ENCODE measurements at regions not wholly inside any gene's neighbourhood (a gene's known extent, or its start where the extent isn't known, plus 50 kb on each side); places are given as distances from the start of the nearest gene placed in this dataset.
"Not testable (repeated sequence)": the region's sequence is repeated elsewhere in the genome, so short reads cannot be mapped to it uniquely, and the experiment has no call there.

DNA sequence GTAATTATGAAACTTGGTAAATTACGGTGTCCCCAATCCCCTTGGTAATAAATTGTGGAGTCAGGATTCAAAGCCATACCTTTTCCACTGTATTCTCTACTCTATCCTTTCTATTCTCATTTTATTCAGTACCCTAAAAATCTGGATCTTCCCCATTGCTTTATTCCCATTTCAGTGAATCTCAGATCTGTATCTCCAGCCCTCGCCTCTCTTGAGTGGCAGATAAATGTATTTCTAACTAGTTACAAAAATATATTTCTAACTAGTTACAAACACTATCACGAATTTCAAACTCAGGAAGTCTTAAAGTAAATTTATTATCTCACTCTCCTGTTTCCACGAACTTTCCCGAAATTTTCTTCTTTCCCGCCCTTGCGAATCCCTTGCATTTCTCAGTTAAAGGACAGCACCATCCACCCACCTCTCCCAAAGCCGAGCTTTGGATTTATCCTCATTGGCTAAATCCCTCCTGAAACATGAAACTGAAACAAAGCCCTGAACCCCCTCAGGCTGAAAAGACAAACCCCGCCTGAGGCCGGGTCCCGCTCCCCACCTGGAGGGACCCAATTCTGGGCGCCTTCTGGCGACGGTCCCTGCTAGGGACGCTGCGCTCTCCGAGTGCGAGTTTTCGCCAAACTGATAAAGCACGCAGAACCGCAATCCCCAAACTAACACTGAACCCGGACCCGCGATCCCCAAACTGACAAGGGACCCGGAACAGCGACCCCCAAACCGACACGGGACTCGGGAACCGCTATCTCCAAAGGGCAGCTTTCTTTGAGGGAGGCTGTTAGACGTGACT, 164.3 kb upstream of the PABPC3 start:
- Histone ChIP-seq H3K9me3 (no peaks in the 10 kb centered on the region), H3K27me3 (ENCODE audit: low read depth) (0 out of 2 replicates have a peak, but pooled peaks cover 2% of the 10 kb centered on the region), H3K4me3 (no peak overlapping the region), H3K36me3 (replicated peaks) (no peaks in the 10 kb centered on the region), H3K4me1 (peaks cover 3% of the 10 kb centered on the region)
- in situ Hi-C loops (cut with MboI; ENCODE audit: low sequenced_read_pairs): no loop called here
- DNase-seq (ENCODE audit: low spot score in 2 of 2): no peak

DNA sequence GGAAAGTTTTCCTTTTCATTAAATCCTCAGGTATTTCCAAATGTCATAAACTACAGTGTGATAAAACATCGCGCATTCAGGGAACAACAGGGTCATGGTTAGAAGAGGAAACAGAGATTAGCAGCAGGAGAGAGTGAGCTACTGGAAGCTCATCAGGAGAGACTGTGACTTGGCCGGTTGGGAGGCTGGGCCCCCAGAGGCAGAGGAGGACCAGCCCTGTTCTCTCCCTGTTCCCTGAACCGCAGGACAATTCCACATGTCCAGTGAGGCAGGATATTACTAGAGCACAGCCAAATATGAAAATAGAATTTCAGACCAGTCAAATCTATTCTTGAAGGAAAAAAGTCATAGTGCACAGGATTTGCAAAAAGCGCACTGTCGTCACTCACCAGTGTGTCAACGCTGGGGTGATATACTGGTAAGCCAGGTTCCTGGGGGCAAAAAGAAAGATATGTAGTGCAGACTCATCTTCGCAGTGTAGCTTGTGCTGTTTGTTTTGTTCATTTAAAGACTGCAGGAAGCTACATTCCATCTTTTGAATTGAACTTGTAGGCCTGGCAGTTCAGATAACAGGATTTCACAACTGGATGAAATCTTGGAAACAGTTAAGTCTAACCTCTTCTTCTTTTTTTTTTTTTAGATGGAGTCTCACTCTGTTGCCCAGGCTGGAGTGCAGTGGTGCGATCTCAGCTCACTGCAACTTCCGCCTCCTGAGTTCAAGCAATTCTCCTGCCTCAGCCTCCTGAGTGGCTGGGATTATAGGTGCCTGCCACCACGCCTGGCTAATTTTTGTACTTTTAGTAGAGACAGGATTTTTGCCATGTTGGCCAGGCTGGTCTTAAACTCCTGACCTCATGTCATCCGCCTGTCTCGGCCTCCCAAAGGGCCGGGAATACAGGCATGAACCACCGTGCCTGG, 162.6 kb upstream of the PABPC3 start:
- DNase-seq (ENCODE audit: low spot score in 2 of 2); H3K9me3 ChIP-seq; H3K4me3 ChIP-seq; H3K36me3 ChIP-seq (replicated peaks); in situ Hi-C loops (cut with MboI; ENCODE audit: low sequenced_read_pairs); H3K4me1 ChIP-seq; H3K27me3 ChIP-seq (ENCODE audit: low read depth): not testable (repeated sequence)

DNA sequence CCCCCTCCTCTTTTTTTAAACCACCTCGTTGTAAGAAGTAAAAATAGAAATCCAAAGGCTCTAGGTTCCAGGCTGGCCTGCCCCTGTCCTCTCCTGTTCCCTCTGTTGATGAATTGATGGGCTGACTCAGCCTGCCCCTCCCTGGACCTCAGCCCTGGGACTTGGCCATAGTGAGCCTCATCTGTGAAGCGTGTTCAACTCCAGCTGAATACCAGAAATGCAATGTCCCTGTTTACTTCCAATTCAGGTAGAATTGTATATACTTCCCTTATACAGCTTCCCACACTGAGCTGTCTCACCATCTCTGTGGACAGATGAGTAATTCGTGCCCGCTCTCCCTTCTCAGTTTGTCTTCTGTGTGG, 161.9 kb upstream of the PABPC3 start:
- H3K4me1 ChIP-seq; H3K27me3 ChIP-seq (ENCODE audit: low read depth); H3K9me3 ChIP-seq; H3K36me3 ChIP-seq (replicated peaks); in situ Hi-C loops (cut with MboI; ENCODE audit: low sequenced_read_pairs); H3K4me3 ChIP-seq; DNase-seq (ENCODE audit: low spot score in 2 of 2): not testable (repeated sequence)

DNA sequence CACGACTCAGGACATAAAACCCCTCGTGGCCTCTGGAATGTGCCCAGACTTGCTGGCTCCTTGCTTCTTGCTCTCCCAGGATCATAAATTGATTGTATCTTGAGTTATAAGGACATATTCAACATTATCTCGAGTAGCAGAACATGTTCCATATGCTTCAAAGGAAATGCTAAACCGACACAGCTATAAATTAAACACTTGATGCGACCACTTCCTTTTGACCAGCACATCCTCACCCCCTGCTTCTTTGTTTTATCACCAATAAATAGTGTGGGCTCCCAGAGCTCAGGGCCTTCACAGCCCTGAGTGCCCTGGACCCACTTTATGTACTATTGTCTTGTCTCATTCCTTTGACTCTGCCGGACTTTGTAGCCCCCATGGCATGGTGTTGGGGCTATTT, 157.0 kb upstream of the PABPC3 start:
- no peaks in the 10 kb centered on the region for H3K36me3 ChIP-seq (replicated peaks)
- no peak for DNase-seq (ENCODE audit: low spot score in 2 of 2)
- no peak overlapping the region for H3K4me3 ChIP-seq
- no peaks in the 10 kb centered on the region for H3K4me1 ChIP-seq
- in situ Hi-C loops (cut with MboI; ENCODE audit: low sequenced_read_pairs): no loop called here
- no peaks in the 10 kb centered on the region for H3K9me3 ChIP-seq
- no peaks in the 10 kb centered on the region for H3K27me3 ChIP-seq (ENCODE audit: low read depth)

- H3K27me3 ChIP-seq (ENCODE audit: low read depth); H3K9me3 ChIP-seq; H3K4me1 ChIP-seq; in situ Hi-C loops (cut with MboI; ENCODE audit: low sequenced_read_pairs); DNase-seq (ENCODE audit: low spot score in 2 of 2); H3K4me3 ChIP-seq; H3K36me3 ChIP-seq (replicated peaks): not testable (repeated sequence)
Observed at GRCh38 chr13:24941023-24941713, 154.8 kb upstream of the PABPC3 start.

DNA sequence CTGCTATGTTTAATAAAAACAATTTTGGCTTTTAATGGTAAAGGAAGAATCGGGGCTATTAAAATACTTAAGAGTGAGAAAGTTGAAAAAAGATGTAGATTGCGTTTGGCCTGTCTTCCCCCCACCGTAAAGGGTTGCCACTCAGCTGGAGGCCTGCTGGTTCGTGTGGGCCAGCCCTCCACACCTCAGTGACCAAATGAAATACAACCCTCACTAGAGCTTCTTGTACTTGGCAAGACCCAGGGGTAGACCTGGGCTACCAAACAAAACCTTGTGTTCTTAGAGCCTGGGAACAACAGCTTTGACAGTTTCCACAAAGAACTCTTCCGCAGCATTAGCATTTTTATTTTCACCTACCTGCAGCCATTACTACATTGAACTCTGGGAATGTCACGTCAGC, 152.8 kb upstream of the PABPC3 start:
- Histone ChIP-seq H3K4me3 (no peak overlapping the region), H3K36me3 (replicated peaks) (no peaks in the 10 kb centered on the region), H3K9me3 (no peaks in the 10 kb centered on the region), H3K27me3 (ENCODE audit: low read depth) (no peaks in the 10 kb centered on the region), H3K4me1 (no peaks in the 10 kb centered on the region)
- no peak for DNase-seq (ENCODE audit: low spot score in 2 of 2)
- in situ Hi-C loops (cut with MboI; ENCODE audit: low sequenced_read_pairs): no loop called here

DNA sequence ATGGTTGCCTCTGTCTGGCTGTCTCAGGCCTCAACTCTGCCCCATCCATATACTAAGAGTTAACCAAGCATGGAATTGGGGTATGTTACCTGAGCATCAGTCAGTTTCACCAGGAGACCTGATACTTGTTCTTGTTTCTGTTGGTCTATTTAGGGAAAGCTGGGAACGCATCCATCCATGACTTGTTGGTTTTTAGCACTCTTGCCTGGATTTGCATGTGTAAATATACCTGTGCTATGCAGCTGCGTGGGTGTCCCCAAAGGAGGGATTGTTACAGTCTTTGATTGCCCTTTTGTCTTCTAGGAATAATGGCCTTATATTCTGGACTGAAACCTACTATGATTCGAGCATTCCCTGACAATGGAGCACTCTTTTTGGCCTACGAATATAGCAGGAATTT, 151.9 kb upstream of the PABPC3 start:
- H3K4me1 ChIP-seq; in situ Hi-C loops (cut with MboI; ENCODE audit: low sequenced_read_pairs): not testable (repeated sequence)

GRCh38 chr13:24948977-24949376, 147.0 kb upstream of the PABPC3 start:
- H3K4me1 ChIP-seq; in situ Hi-C loops (cut with MboI; ENCODE audit: low sequenced_read_pairs); H3K27me3 ChIP-seq (ENCODE audit: low read depth); DNase-seq (ENCODE audit: low spot score in 2 of 2); H3K4me3 ChIP-seq; H3K36me3 ChIP-seq (replicated peaks); H3K9me3 ChIP-seq: not testable (repeated sequence)

More for the DNA sequence above, 151.9 kb upstream of the PABPC3 start:
- H3K27me3 ChIP-seq (ENCODE audit: low read depth); H3K9me3 ChIP-seq; H3K4me3 ChIP-seq; DNase-seq (ENCODE audit: low spot score in 2 of 2); H3K36me3 ChIP-seq (replicated peaks): not testable (repeated sequence)

DNA sequence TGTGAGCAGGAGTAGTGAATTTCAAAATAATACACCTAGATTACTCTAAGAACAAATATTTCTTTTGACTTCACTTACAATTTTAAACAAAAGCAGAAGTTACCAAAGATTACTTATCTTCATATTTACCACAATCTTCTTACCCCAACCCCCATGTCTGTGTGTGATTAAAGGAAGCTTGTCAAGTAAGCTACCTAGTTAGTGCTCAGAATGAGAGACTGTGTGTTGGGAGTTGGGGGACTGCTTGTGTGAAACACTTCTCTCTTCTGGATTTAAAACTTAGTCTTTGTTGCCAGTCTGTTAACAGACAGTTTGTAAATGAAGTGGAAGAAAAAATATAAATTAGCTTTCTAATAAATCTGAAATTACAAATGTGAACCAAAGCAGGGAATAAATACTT, 145.3 kb upstream of the PABPC3 start:
- in situ Hi-C loops (cut with MboI; ENCODE audit: low sequenced_read_pairs); H3K36me3 ChIP-seq (replicated peaks); H3K9me3 ChIP-seq; DNase-seq (ENCODE audit: low spot score in 2 of 2); H3K4me1 ChIP-seq; H3K27me3 ChIP-seq (ENCODE audit: low read depth); H3K4me3 ChIP-seq: not testable (repeated sequence)

- H3K36me3 ChIP-seq (replicated peaks); in situ Hi-C loops (cut with MboI; ENCODE audit: low sequenced_read_pairs); H3K9me3 ChIP-seq; DNase-seq (ENCODE audit: low spot score in 2 of 2); H3K27me3 ChIP-seq (ENCODE audit: low read depth); H3K4me1 ChIP-seq: not testable (repeated sequence)
- peak overlapping the region; percentile 30 for H3K4me3 ChIP-seq
Observed at GRCh38 chr13:24967970-24968369, 128.0 kb upstream of the PABPC3 start.

- peak overlapping the region; percentile 30 for H3K4me3 ChIP-seq
Observed at GRCh38 chr13:24968416-24968815, 127.5 kb upstream of the PABPC3 start.

DNA sequence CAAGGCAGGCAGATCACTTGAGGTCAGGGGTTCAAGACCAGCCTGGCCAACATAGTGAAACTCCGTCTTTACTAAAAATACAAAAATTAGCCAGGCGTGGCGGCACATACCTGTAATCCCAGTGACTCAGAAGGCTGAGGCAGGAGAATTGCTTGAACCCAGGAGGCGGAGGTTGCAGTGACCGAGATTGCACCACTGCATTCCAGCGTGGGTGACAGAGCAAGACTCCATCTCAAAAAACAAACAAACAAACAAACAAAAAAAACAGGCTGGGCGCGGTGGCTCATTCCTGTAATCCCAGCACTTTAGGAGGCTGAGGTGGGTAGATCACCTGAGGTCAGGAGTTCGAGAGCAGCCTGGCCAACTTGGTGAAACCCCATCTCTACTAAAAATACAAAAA, 122.8 kb upstream of the PABPC3 start:
- H3K27me3 ChIP-seq (ENCODE audit: low read depth); H3K4me1 ChIP-seq; in situ Hi-C loops (cut with MboI; ENCODE audit: low sequenced_read_pairs); DNase-seq (ENCODE audit: low spot score in 2 of 2); H3K4me3 ChIP-seq; H3K36me3 ChIP-seq (replicated peaks); H3K9me3 ChIP-seq: not testable (repeated sequence)

More at GRCh38 chr13:24968416-24968815, 127.5 kb upstream of the PABPC3 start:
- H3K27me3 ChIP-seq (ENCODE audit: low read depth); H3K9me3 ChIP-seq; in situ Hi-C loops (cut with MboI; ENCODE audit: low sequenced_read_pairs); H3K4me1 ChIP-seq; H3K36me3 ChIP-seq (replicated peaks): not testable (repeated sequence)
- peak in 1 of 2 experiments; percentile 58 for DNase-seq (ENCODE audit: low spot score in 2 of 2)

DNA sequence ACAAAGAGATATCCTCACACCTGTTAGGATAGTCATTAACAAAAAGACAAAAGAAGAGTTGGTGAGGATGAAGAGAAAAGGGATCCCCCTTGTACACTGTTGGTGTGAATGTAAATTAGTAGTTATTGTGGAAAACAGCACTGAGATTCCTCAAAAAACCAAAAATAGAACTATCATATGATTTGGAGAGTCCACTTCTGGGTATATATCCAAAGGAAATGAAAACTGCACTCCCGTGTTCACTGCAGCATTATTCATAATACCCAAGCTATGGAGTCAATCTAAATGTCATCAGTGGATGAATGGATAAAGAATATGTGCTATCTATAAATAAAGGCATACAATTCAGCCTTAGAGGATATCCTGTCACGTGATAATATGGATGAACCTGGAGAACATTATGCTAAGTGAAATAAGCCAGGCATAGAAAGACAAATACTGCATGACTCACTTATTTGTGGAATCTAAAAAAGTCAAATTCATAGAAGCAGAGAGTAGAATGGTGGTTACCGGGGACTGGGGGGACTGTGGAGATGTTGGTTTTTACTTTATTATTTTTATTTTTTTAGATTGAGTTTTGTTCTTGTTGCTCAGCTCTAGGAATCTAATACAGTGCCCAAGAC, 114.6 kb upstream of the PABPC3 start:
- H3K4me1 ChIP-seq; in situ Hi-C loops (cut with MboI; ENCODE audit: low sequenced_read_pairs); DNase-seq (ENCODE audit: low spot score in 2 of 2); H3K27me3 ChIP-seq (ENCODE audit: low read depth); H3K4me3 ChIP-seq; H3K9me3 ChIP-seq; H3K36me3 ChIP-seq (replicated peaks): not testable (repeated sequence)

Measured in HAP-1 (cell line).